ENCODE measurements at regions not wholly inside any gene's neighbourhood (a gene's known extent, or its start where the extent isn't known, plus 50 kb on each side); places are given as distances from the start of the nearest gene placed in this dataset.

DNA sequence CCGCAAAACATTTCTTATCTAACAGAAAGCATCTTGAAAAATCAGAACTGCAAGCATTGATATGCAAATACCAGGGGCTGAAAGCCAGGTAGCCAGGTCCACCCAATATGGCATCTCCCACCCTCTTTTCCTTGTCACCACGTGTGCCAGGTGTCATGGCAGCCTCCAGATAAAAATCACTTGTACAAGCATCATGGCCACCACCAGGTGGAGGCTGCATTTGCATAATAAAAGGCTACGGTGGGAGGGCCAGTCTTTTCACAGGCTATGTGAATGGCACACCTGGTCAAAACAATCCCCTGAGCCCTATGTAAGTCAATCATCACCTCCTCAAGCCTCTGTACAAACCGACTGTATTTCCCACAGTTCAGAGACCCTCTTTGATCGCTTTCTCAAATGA lies 1233.1 kb upstream of the ALCAM start:
- Histone ChIP-seq H3K27ac (ENCODE audit: low read depth, low read length) (no peak overlapping the region), H3K4me1 (ENCODE audit: control insufficient read depth in 3 of 3, insufficient read depth in 3 of 3, low read length in 3 of 3) (no peaks in the 10 kb centered on the region), H3K9ac (ENCODE audit: low read depth in 1 of 3, low read length in 3 of 3) (no peak overlapping the region), H3K9me3 (ENCODE audit: control insufficient read depth in 3 of 3, low read length in 3 of 3) (no peaks in the 10 kb centered on the region), H3K27me3 (ENCODE audit: control insufficient read depth in 3 of 3, insufficient read depth in 3 of 3, low read length in 3 of 3) (no peaks in the 10 kb centered on the region), H3K4me3 (ENCODE audit: low read length in 3 of 3) (no peak overlapping the region), H3K36me3 (ENCODE audit: control insufficient read depth in 3 of 3, insufficient read depth in 3 of 3, low read length in 3 of 3) (no peaks in the 10 kb centered on the region)

DNA sequence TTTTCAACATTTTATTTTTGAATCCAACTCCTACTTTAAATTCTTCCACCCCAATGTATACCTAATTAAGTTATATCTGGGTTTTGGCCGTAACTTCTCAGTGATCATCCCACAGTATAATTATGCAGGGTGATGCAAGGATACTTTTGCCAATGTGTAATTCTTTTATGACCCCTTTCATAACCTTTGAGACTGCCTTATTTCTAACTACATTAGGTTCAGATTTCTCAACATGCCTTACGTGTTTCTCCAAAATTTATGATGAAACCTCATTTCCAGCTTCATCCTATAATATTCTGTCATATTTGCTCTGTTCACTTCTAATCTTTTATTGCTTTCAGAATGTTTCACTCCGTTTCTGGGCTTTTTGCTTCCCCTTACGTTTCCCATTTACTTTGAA lies 1229.6 kb upstream of the ALCAM start:
- Histone ChIP-seq H3K9ac (ENCODE audit: low read depth in 1 of 3, low read length in 3 of 3) (no peak overlapping the region), H3K4me1 (ENCODE audit: control insufficient read depth in 3 of 3, insufficient read depth in 3 of 3, low read length in 3 of 3) (no peaks in the 10 kb centered on the region), H3K4me3 (ENCODE audit: low read length in 3 of 3) (no peak overlapping the region), H3K27ac (ENCODE audit: low read depth, low read length) (no peak overlapping the region), H3K9me3 (ENCODE audit: control insufficient read depth in 3 of 3, low read length in 3 of 3) (no peaks in the 10 kb centered on the region), H3K27me3 (ENCODE audit: control insufficient read depth in 3 of 3, insufficient read depth in 3 of 3, low read length in 3 of 3) (no peaks in the 10 kb centered on the region), H3K36me3 (ENCODE audit: control insufficient read depth in 3 of 3, insufficient read depth in 3 of 3, low read length in 3 of 3) (no peaks in the 10 kb centered on the region)

DNA sequence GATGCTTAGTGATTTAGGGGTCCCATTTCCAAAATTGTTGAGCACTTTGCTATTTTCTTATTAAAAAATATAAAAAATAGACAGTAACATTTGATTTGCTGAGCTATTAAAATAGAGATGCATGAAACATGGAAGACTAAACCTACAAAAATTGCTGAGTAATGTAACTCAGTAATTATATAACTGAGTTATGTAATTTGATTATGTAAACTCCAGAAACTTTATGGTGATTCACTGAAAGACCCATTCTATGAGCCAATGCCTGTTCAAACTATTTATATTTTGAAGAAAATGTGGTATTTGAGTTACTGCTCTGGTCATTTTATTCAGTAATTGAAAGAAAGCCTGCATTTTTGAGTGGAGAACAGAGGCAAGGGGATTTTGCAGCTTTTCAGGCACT lies 1221.5 kb upstream of the ALCAM start:
- no peak overlapping the region for H3K9ac ChIP-seq (ENCODE audit: low read depth in 1 of 3, low read length in 3 of 3)
- H3K27me3 ChIP-seq (ENCODE audit: control insufficient read depth in 3 of 3, insufficient read depth in 3 of 3, low read length in 3 of 3) = no peaks in the 10 kb centered on the region
- H3K9me3 ChIP-seq (ENCODE audit: control insufficient read depth in 3 of 3, low read length in 3 of 3) = no peaks in the 10 kb centered on the region
- H3K36me3 ChIP-seq (ENCODE audit: control insufficient read depth in 3 of 3, insufficient read depth in 3 of 3, low read length in 3 of 3) = no peaks in the 10 kb centered on the region
- H3K27ac ChIP-seq (ENCODE audit: low read depth, low read length) = no peak overlapping the region
- H3K4me1 ChIP-seq (ENCODE audit: control insufficient read depth in 3 of 3, insufficient read depth in 3 of 3, low read length in 3 of 3) = no peaks in the 10 kb centered on the region
- H3K4me3 ChIP-seq (ENCODE audit: low read length in 3 of 3) = no peak overlapping the region

DNA sequence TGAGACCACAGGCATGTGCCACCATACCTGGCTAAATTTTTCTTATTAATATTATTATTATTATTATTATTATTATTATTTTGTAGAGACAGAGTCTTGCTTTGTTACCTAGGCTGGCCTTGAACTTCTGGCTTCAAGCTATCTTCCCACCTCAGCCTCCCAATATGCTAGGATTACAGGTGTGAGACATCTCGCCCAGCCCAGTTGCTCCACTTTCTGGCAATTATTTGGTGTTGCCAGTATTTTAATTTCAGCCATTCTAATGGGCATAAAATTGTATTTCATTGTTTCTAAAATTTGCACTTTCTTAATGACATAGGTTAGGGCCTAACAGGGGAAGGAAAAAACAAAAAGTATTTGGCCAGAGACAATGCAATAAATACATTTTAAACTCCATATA lies 1217.6 kb upstream of the ALCAM start:
- no peak overlapping the region for H3K9ac ChIP-seq (ENCODE audit: low read depth in 1 of 3, low read length in 3 of 3)
- H3K27ac ChIP-seq (ENCODE audit: low read depth, low read length) = no peak overlapping the region
- H3K9me3 ChIP-seq (ENCODE audit: control insufficient read depth in 3 of 3, low read length in 3 of 3) = no peaks in the 10 kb centered on the region
- no peaks in the 10 kb centered on the region for H3K4me1 ChIP-seq (ENCODE audit: control insufficient read depth in 3 of 3, insufficient read depth in 3 of 3, low read length in 3 of 3)
- H3K36me3 ChIP-seq (ENCODE audit: control insufficient read depth in 3 of 3, insufficient read depth in 3 of 3, low read length in 3 of 3) = no peaks in the 10 kb centered on the region
- H3K27me3 ChIP-seq (ENCODE audit: control insufficient read depth in 3 of 3, insufficient read depth in 3 of 3, low read length in 3 of 3) = no peaks in the 10 kb centered on the region
- no peak overlapping the region for H3K4me3 ChIP-seq (ENCODE audit: low read length in 3 of 3)

DNA sequence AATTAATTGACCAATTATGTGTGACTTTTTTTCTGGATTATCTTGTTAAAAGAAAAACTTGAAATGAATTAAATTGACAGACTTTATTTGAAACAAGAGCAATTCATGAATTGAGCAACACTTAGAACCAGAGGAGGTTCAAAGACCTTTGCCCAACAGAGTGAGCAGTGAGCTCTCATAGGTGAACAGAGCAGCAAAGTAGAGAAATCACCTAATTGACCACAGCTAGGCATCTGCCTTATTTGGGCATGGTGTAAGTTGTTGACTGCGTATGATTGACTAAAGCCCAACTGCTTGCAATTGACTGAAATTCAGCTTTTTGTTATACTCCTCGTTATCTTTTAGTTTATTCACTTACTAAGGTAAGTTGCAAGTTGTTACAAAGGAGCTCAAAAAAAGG lies 1216.0 kb upstream of the ALCAM start:
- Histone ChIP-seq H3K27ac (ENCODE audit: low read depth, low read length) (no peak overlapping the region), H3K9me3 (ENCODE audit: control insufficient read depth in 3 of 3, low read length in 3 of 3) (no peaks in the 10 kb centered on the region), H3K4me3 (ENCODE audit: low read length in 3 of 3) (no peak overlapping the region), H3K27me3 (ENCODE audit: control insufficient read depth in 3 of 3, insufficient read depth in 3 of 3, low read length in 3 of 3) (no peaks in the 10 kb centered on the region), H3K36me3 (ENCODE audit: control insufficient read depth in 3 of 3, insufficient read depth in 3 of 3, low read length in 3 of 3) (no peaks in the 10 kb centered on the region), H3K9ac (ENCODE audit: low read depth in 1 of 3, low read length in 3 of 3) (no peak overlapping the region), H3K4me1 (ENCODE audit: control insufficient read depth in 3 of 3, insufficient read depth in 3 of 3, low read length in 3 of 3) (no peaks in the 10 kb centered on the region)

DNA sequence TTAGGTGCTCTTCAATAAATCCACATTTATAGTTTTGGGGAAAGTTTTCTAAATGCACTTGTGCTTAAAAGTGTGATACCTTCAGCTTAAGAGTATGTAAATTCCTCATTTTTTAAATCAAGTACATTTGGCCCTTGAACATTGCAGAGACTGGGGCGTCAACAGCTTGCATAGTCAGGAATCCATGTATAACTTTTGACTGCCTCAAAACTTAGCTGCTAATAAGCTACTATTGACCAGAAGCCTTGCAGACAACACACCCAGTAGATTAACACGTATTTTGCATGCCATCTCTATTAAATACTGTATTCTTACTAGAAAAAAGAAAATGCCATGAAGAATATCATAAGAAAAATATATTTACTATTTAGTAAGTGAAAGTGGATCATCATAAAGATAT lies 1211.8 kb upstream of the ALCAM start:
- H3K9ac ChIP-seq (ENCODE audit: low read depth in 1 of 3, low read length in 3 of 3) = no peak overlapping the region
- no peak overlapping the region for H3K4me3 ChIP-seq (ENCODE audit: low read length in 3 of 3)
- H3K27ac ChIP-seq (ENCODE audit: low read depth, low read length) = no peak overlapping the region
- no peaks in the 10 kb centered on the region for H3K9me3 ChIP-seq (ENCODE audit: control insufficient read depth in 3 of 3, low read length in 3 of 3)
- no peaks in the 10 kb centered on the region for H3K36me3 ChIP-seq (ENCODE audit: control insufficient read depth in 3 of 3, insufficient read depth in 3 of 3, low read length in 3 of 3)
- H3K27me3 ChIP-seq (ENCODE audit: control insufficient read depth in 3 of 3, insufficient read depth in 3 of 3, low read length in 3 of 3) = no peaks in the 10 kb centered on the region
- no peaks in the 10 kb centered on the region for H3K4me1 ChIP-seq (ENCODE audit: control insufficient read depth in 3 of 3, insufficient read depth in 3 of 3, low read length in 3 of 3)

DNA sequence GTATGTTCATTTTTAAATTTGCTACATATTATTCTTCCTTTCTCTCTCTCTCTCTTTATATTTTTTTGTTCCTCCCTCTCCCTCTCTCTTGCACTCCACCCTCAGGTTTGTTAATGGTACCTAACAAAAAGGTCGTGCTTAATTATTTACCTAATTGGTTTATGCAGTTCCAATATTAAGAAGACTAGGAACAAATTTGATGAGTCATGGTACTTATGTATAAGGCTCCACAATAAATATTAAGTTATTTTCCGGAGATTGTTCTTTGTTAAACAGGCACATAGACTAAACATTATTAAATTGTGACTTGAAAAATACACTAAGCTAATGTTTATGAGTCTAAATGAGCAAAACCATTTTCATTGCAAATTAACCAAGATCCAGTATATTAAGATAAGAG lies 1200.8 kb upstream of the ALCAM start:
- Histone ChIP-seq H3K36me3 (ENCODE audit: control insufficient read depth in 3 of 3, insufficient read depth in 3 of 3, low read length in 3 of 3) (no peaks in the 10 kb centered on the region), H3K9ac (ENCODE audit: low read depth in 1 of 3, low read length in 3 of 3) (no peak overlapping the region), H3K27me3 (ENCODE audit: control insufficient read depth in 3 of 3, insufficient read depth in 3 of 3, low read length in 3 of 3) (no peaks in the 10 kb centered on the region), H3K9me3 (ENCODE audit: control insufficient read depth in 3 of 3, low read length in 3 of 3) (no peaks in the 10 kb centered on the region), H3K27ac (ENCODE audit: low read depth, low read length) (no peak overlapping the region), H3K4me3 (ENCODE audit: low read length in 3 of 3) (no peak overlapping the region), H3K4me1 (ENCODE audit: control insufficient read depth in 3 of 3, insufficient read depth in 3 of 3, low read length in 3 of 3) (no peaks in the 10 kb centered on the region)

DNA sequence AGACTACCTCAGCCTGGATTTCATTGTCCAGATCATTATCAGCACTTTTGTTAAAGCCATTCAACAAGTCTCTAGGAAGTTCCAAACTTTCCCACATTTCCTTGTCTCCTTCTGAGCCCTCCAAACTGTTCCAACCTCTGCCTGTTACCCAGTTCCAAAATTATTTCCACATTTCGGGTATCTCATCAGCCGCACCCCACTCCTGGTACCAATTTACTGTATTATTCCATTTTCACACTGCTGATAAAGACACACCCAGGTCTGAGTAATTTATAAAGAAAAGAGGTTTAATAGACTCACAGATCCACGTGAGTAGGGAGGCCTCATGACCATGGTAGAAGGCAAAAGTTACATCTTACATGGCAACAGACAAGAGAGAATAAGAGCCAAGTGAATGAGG lies 1198.3 kb upstream of the ALCAM start:
- Histone ChIP-seq H3K27me3 (ENCODE audit: control insufficient read depth in 3 of 3, insufficient read depth in 3 of 3, low read length in 3 of 3) (no peaks in the 10 kb centered on the region), H3K9me3 (ENCODE audit: control insufficient read depth in 3 of 3, low read length in 3 of 3) (no peaks in the 10 kb centered on the region), H3K27ac (ENCODE audit: low read depth, low read length) (no peak overlapping the region), H3K9ac (ENCODE audit: low read depth in 1 of 3, low read length in 3 of 3) (no peak overlapping the region), H3K4me1 (ENCODE audit: control insufficient read depth in 3 of 3, insufficient read depth in 3 of 3, low read length in 3 of 3) (no peaks in the 10 kb centered on the region), H3K4me3 (ENCODE audit: low read length in 3 of 3) (no peak overlapping the region), H3K36me3 (ENCODE audit: control insufficient read depth in 3 of 3, insufficient read depth in 3 of 3, low read length in 3 of 3) (no peaks in the 10 kb centered on the region)

DNA sequence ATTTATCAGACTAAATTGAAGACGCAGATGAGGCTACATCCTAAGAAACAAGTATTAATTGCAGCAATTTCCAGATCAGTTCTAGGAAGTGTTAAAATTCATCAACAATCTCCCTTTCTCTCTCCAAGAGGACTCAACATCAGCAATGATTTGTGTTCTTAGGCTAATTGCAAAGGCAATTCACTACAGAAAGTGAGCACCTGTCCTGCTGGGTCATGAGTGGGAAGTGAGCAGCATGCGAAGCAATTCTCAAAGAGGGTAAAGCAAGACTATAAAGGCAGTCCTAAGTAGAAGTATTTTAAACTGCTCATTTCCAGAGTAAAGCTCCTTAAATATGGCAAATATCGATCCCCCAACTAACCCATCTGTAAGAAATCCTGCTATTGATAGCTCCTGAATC lies 1191.0 kb upstream of the ALCAM start:
- Histone ChIP-seq H3K36me3 (ENCODE audit: control insufficient read depth in 3 of 3, insufficient read depth in 3 of 3, low read length in 3 of 3) (no peaks in the 10 kb centered on the region), H3K4me3 (ENCODE audit: low read length in 3 of 3) (no peak overlapping the region), H3K4me1 (ENCODE audit: control insufficient read depth in 3 of 3, insufficient read depth in 3 of 3, low read length in 3 of 3) (no peaks in the 10 kb centered on the region), H3K9me3 (ENCODE audit: control insufficient read depth in 3 of 3, low read length in 3 of 3) (no peaks in the 10 kb centered on the region), H3K27me3 (ENCODE audit: control insufficient read depth in 3 of 3, insufficient read depth in 3 of 3, low read length in 3 of 3) (no peaks in the 10 kb centered on the region), H3K9ac (ENCODE audit: low read depth in 1 of 3, low read length in 3 of 3) (no peak overlapping the region), H3K27ac (ENCODE audit: low read depth, low read length) (no peak overlapping the region)

DNA sequence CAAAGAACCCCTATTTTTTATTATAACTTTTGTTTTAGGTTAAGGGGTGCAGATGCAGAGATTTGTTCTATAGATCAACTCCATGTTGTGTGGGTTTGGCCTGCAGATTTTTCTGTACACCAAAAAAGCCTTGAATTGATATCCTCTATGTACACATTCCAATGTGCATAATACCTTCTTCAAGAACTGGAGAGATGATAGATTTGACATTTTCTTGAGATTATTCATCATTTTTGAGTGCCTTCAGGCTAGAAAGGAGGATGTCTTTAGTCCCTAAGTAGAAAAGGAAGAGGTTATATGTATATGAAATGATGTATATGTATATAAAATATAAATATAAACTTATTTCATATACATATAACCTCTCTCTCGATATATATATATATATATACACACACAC lies 1190.0 kb upstream of the ALCAM start:
- H3K36me3 ChIP-seq (ENCODE audit: control insufficient read depth in 3 of 3, insufficient read depth in 3 of 3, low read length in 3 of 3) = no peaks in the 10 kb centered on the region

DNA sequence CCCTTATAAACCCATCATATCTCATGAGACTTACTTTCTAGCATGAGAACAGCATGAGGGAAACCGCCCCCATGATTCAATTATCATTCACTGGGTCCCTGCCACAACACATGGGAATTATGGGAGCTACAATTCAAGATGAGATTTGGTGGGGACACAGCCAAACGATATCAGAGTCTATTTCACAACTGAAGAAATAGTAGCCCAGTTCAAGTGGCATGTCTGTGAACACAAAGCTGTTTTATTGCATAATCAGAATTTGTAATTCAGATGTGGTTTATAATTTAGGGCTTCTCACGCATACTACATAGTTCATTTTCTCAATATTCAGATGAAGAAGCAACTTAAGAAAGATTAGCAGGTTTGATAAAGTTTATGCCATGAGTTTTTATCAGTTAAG lies 1188.0 kb upstream of the ALCAM start:
- Histone ChIP-seq H3K9me3 (ENCODE audit: control insufficient read depth in 3 of 3, low read length in 3 of 3) (no peaks in the 10 kb centered on the region), H3K27ac (ENCODE audit: low read depth, low read length) (no peak overlapping the region), H3K4me3 (ENCODE audit: low read length in 3 of 3) (no peak overlapping the region), H3K9ac (ENCODE audit: low read depth in 1 of 3, low read length in 3 of 3) (no peak overlapping the region), H3K4me1 (ENCODE audit: control insufficient read depth in 3 of 3, insufficient read depth in 3 of 3, low read length in 3 of 3) (no peaks in the 10 kb centered on the region), H3K27me3 (ENCODE audit: control insufficient read depth in 3 of 3, insufficient read depth in 3 of 3, low read length in 3 of 3) (no peaks in the 10 kb centered on the region), H3K36me3 (ENCODE audit: control insufficient read depth in 3 of 3, insufficient read depth in 3 of 3, low read length in 3 of 3) (no peaks in the 10 kb centered on the region)

More for the DNA sequence above, 1190.0 kb upstream of the ALCAM start:
- H3K27ac ChIP-seq (ENCODE audit: low read depth, low read length) = no peak overlapping the region
- no peak overlapping the region for H3K4me3 ChIP-seq (ENCODE audit: low read length in 3 of 3)
- no peak overlapping the region for H3K9ac ChIP-seq (ENCODE audit: low read depth in 1 of 3, low read length in 3 of 3)
- H3K4me1 ChIP-seq (ENCODE audit: control insufficient read depth in 3 of 3, insufficient read depth in 3 of 3, low read length in 3 of 3) = no peaks in the 10 kb centered on the region
- no peaks in the 10 kb centered on the region for H3K9me3 ChIP-seq (ENCODE audit: control insufficient read depth in 3 of 3, low read length in 3 of 3)
- H3K27me3 ChIP-seq (ENCODE audit: control insufficient read depth in 3 of 3, insufficient read depth in 3 of 3, low read length in 3 of 3) = no peaks in the 10 kb centered on the region

All from skeletal muscle tissue (tissue), 3 donors.